Activated CD4-positive, alpha-beta memory T cell treated with anti-CD3 and anti-CD28 coated beads, Interleukin-2, amount 10 ng/mL, durations not matched to agents 7 days and 5 days (primary cell): ENCODE measurements at regions not wholly inside any gene's neighbourhood (a gene's known extent, or its start where the extent isn't known, plus 50 kb on each side); places are given as distances from the start of the nearest gene placed in this dataset.
"Not testable (repeated sequence)": the region's sequence is repeated elsewhere in the genome, so short reads cannot be mapped to it uniquely, and the experiment has no call there.

Source experiments
- CTCF ChIA-PET: fragments of 350-600 bp; sonication (Branson Sonifier 250); formaldehyde crosslinking; loops from one replicate; lab custom pipeline; 2021; ENCODE audit warnings: antibody characterized with exemption, inconsistent platforms; lab: Charles Lee
- POLR2A ChIA-PET: fragments of 350-600 bp; sonication (Branson Sonifier 250); formaldehyde crosslinking; loops from one replicate; lab custom pipeline; 2021; ENCODE audit warnings: antibody characterized with exemption; lab: Charles Lee
- DNase-seq: peaks from one replicate; pipeline ENCODE4 v3.0.0-alpha.2; 2020
- H3K27ac Mint-ChIP-seq: one replicate; pipeline ENCODE4 v1.8.0; 2021; ENCODE audit warnings: mild to moderate bottlenecking, mixed read lengths
- H3K27me3 Mint-ChIP-seq: one replicate; pipeline ENCODE4 v1.8.0; 2021; ENCODE audit warnings: mixed read lengths
- H3K36me3 Mint-ChIP-seq: one replicate; pipeline ENCODE4 v1.8.0; 2021; ENCODE audit warnings: low read depth, mixed read lengths
- H3K4me1 Mint-ChIP-seq: one replicate; pipeline ENCODE4 v1.8.0; 2021; ENCODE audit warnings: mixed read lengths
- H3K4me3 Mint-ChIP-seq: one replicate; pipeline ENCODE4 v1.8.0; 2021; ENCODE audit warnings: mild to moderate bottlenecking, mixed read lengths
- H3K9me3 Mint-ChIP-seq: one replicate; pipeline ENCODE4 v1.8.0; 2021; ENCODE audit warnings: mixed read lengths

DNA sequence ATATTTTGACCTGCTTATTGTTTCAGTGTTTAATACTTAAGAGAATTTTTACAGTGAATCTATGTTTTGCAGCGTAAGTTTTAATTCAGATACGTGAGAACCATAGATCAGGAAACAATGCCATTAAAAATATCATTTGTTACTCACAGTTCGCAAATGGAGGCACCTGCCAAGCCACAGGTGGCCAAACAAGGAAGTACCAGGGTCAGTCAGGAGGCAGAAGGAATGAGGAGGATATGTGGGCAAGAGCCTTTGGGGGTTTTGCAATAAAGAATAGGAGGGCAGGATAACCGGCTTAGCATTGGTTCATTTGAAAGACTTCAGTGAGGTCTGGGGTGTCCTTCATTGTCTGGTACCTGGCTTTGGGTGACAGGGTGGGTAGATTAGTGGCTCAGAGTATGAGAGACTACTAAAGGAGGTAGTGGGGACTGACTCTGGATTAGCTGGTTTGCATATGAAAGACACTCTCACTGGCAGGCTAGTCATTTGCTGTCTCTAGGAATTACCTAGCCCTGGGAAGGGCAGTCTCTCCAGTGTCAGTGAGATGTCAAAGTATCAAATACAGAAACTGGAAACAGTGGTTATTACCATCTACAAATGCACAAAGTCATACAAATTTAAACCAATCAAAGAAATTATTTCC, 132.2 kb upstream of the CAV2 start:
- peaks cover 15% of the 10 kb centered on the region for H3K27me3 Mint-ChIP-seq
- H3K4me3 Mint-ChIP-seq: no peak overlapping the region
- no peaks in the 10 kb centered on the region for H3K9me3 Mint-ChIP-seq
- no peak overlapping the region for H3K27ac Mint-ChIP-seq
- H3K4me1 Mint-ChIP-seq: no peaks in the 10 kb centered on the region
- ChIA-PET POLR2A (no interaction called here), CTCF (no interaction called here)
- DNase-seq: no peak
- no peaks in the 10 kb centered on the region for H3K36me3 Mint-ChIP-seq

DNA sequence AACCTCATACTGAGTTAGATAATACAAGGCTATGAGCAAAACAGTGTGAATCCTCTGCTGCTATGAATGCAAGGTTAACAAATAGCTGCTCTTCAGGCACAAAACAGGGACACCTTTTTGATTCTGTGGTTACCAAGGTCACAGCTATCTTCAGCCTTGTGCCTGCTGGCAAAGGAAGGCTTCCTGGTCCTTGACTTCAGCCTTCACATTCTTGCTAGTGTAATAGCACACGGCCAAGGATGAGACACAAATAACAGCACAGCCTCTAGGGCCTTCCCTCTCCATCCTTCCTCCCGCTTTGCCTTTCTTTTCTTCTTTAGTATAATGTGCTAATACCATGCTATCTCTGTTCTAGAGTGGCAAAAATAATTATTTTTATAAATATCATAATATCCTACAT, 130.6 kb upstream of the CAV2 start:
- Mint-ChIP-seq H3K27me3 (peaks cover 10% of the 10 kb centered on the region), H3K4me1 (no peaks in the 10 kb centered on the region), H3K4me3 (no peak overlapping the region), H3K36me3 (no peaks in the 10 kb centered on the region), H3K9me3 (no peaks in the 10 kb centered on the region), H3K27ac (no peak overlapping the region)
- no peak for DNase-seq
- ChIA-PET CTCF (no interaction called here), POLR2A (no interaction called here)

DNA sequence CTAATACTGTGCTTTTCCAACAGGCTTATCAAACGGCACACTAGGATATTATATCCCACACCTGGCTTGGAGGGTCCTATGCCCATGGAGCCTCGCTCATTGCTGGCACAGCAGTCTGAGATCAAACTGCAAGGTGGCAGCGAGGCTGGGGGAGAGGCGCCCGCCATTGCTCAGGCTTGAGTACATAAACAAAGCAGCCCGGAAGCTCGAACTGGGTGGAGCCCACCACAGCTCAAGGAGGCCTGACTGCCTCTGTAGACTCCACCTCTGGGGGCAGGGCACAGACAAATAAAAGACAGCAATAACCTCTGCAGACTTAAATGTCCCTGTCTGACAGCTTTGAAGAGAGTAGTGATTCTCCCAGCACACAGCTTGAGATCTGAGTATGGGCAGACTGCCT, 128.0 kb upstream of the CAV2 start:
- H3K27me3 Mint-ChIP-seq, POLR2A ChIA-PET, H3K4me1 Mint-ChIP-seq, CTCF ChIA-PET, H3K36me3 Mint-ChIP-seq, H3K9me3 Mint-ChIP-seq, DNase-seq, H3K4me3 Mint-ChIP-seq, H3K27ac Mint-ChIP-seq: not testable (repeated sequence)

DNA sequence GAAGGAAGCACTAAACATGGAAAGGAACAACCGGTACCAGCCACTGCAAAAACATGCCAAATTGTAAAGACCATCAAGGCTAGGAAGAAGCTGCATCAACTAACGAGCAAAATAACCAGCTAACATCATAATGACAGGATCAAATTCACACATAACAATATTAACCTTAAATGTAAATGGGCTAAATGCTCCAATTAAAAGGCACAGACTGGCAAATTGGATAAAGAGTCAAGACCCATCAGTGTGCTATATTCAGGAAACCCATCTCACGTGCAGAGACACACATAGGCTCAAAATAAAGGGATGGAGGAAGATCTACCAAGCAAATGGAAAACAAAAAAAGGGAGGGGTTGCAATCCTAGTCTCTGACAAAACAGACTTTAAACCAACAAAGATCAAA, 126.3 kb upstream of the CAV2 start:
- H3K27me3 Mint-ChIP-seq, H3K9me3 Mint-ChIP-seq, CTCF ChIA-PET, POLR2A ChIA-PET, H3K4me3 Mint-ChIP-seq, H3K27ac Mint-ChIP-seq, H3K4me1 Mint-ChIP-seq, DNase-seq, H3K36me3 Mint-ChIP-seq: not testable (repeated sequence)

DNA sequence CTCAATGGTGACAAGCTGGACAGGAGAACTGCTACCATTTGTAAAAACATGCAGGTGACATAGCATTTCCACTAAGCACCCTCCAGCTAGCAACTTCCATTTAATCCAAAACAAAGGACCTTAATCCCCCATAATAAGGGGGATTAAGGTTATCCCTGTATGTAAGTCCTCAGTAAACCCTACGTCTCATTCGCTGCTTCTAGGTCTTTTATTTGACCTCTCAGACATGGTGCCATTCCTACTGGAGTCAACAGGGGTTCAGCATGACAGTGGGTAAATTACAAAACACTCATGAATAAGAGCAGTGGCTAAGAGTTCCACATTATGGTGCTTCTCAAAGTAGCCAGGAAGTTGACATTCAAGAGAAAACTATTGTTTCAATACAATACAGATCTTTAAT, 121.8 kb upstream of the CAV2 start:
- Mint-ChIP-seq H3K27ac (no peak overlapping the region), H3K36me3 (no peaks in the 10 kb centered on the region), H3K27me3 (peaks cover 2% of the 10 kb centered on the region), H3K4me1 (no peaks in the 10 kb centered on the region), H3K4me3 (no peak overlapping the region), H3K9me3 (no peaks in the 10 kb centered on the region)
- POLR2A ChIA-PET: no interaction called here
- CTCF ChIA-PET: no interaction called here
- no peak for DNase-seq

DNA sequence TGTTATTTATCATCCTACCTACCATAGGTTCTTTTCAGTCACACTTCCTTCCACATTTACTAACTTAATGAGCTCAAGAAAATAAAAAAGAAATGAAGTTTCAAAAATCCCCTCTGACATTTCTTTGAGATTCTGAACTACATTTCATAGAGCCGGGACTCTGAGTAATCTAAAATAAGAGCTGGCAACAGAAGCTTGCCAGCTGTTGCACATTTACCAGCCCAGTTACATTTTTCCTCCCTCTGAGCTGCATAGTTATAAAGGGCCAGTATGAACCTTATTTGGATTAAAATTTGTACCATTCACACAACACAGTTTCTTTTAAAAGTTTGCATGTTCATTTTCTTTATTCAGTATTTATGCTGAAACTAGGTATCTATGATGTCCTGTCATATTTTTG, 119.5 kb upstream of the CAV2 start:
- Mint-ChIP-seq H3K36me3 (no peaks in the 10 kb centered on the region), H3K27ac (no peak overlapping the region), H3K4me1 (no peaks in the 10 kb centered on the region), H3K9me3 (no peaks in the 10 kb centered on the region), H3K27me3 (peaks cover 4% of the 10 kb centered on the region), H3K4me3 (no peak overlapping the region)
- no peak for DNase-seq
- POLR2A ChIA-PET: no interaction called here
- CTCF ChIA-PET: no interaction called here

DNA sequence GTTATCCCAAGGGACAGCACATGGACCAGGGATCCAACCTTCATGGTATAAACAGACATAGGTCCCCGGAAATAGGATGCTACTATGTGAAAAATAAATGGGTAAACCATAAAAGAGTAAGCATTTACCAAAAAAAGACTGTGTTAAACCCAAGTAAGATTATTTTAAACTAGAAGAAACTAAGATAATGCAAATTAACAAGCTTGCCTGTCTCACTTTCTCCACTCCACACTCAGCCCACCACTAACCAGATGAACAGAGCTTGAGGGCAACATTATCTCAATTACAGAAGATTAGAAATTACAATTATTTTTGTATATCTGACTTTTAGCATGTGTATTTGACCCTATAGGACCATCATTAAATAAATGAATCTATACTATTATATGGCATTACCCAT, 117.2 kb upstream of the CAV2 start:
- Mint-ChIP-seq H3K36me3 (no peaks in the 10 kb centered on the region), H3K9me3 (no peaks in the 10 kb centered on the region)
- POLR2A ChIA-PET: no interaction called here

DNA sequence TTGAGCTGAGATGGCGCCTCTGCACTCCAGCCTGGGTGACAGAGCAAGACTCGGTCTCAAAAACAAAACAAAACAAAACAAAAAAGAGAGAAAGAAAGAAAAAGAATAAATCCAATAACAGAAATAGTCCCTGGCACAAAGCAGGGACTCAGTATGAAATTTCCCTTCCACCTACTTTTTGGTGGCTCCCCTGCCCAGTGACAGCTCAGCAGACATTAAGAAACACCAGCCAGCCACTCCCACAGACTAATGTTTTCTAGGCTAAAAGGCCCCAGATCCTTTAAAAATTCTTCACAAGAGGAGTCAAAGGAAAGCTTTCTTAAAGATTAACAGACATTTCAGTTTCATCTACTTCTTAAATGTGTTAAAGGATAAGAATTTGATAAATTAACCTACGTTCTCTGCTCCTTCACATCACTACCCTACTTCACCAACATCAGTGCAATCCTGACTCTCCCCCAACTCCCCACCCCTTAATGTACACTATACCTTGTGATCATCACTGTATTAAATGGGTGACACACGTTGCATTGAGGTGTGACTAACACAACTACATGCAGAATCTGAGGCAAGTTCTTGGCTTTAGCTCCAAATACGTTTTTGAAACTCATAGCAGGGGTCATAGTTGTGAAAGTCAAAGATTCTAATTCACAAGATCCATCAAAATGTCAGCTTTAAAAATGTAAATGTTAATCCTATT, 114.5 kb upstream of the CAV2 start:
- POLR2A ChIA-PET: no interaction called here
- no peak overlapping the region for H3K27ac Mint-ChIP-seq

More for the DNA sequence above, 117.2 kb upstream of the CAV2 start:
- Mint-ChIP-seq H3K4me1 (no peaks in the 10 kb centered on the region), H3K27ac (no peak overlapping the region), H3K4me3 (no peak overlapping the region), H3K27me3 (peaks cover 6% of the 10 kb centered on the region)
- CTCF ChIA-PET: no interaction called here
- no peak for DNase-seq

DNA sequence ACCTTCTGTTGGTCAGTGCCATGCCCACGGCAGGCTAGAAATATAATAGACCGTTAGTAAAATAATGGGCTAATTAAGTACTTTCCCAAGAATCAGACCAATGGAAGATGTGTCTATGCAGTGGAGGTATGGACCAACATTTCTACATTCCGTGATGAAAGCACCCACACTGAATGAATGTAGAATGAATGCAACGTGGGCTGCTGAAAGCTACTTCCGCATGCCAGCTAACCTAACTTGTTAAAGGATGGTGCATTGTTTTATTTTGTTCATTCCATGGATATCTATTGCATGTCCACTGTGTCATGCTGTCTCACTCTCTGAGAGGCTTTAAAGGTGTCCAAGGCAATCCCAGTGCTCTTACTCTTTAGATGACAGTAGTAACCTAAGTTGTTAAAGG, 112.9 kb upstream of the CAV2 start:
- no peaks in the 10 kb centered on the region for H3K9me3 Mint-ChIP-seq
- no peak overlapping the region for H3K4me3 Mint-ChIP-seq
- peaks cover 5% of the 10 kb centered on the region for H3K27me3 Mint-ChIP-seq
- ChIA-PET CTCF (no interaction called here), POLR2A (no interaction called here)
- no peak overlapping the region for H3K27ac Mint-ChIP-seq
- H3K36me3 Mint-ChIP-seq: no peaks in the 10 kb centered on the region
- no peaks in the 10 kb centered on the region for H3K4me1 Mint-ChIP-seq
- no peak for DNase-seq

More for the DNA sequence above, 114.5 kb upstream of the CAV2 start:
- H3K36me3 Mint-ChIP-seq: no peaks in the 10 kb centered on the region
- CTCF ChIA-PET: no interaction called here
- H3K4me3 Mint-ChIP-seq: no peak overlapping the region
- peaks cover 6% of the 10 kb centered on the region for H3K27me3 Mint-ChIP-seq
- H3K9me3 Mint-ChIP-seq: no peaks in the 10 kb centered on the region
- H3K4me1 Mint-ChIP-seq: no peaks in the 10 kb centered on the region
- no peak for DNase-seq

DNA sequence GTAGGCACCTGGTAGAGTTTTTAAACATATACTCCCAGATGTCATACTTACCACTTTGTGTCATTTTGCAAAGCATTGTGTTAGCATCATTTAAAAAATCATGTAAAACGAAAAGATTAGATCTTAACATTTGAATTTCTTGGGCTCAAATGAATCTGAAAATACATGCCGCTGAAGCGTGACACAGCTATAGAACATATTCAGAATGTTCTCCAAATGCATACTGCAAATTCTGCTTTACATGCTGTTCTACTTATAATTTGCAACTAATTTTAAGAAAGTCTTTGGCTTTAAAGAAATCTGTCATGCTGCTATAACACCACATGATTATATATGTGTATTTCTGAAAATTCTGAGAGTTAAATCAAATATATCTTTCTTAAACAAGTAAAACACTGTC, 109.2 kb upstream of the CAV2 start:
- Mint-ChIP-seq H3K9me3 (no peaks in the 10 kb centered on the region), H3K27ac (no peak overlapping the region), H3K27me3 (peaks cover 14% of the 10 kb centered on the region), H3K4me1 (no peaks in the 10 kb centered on the region), H3K4me3 (no peak overlapping the region), H3K36me3 (no peaks in the 10 kb centered on the region)
- CTCF ChIA-PET: no interaction called here
- DNase-seq: no peak
- POLR2A ChIA-PET: no interaction called here

DNA sequence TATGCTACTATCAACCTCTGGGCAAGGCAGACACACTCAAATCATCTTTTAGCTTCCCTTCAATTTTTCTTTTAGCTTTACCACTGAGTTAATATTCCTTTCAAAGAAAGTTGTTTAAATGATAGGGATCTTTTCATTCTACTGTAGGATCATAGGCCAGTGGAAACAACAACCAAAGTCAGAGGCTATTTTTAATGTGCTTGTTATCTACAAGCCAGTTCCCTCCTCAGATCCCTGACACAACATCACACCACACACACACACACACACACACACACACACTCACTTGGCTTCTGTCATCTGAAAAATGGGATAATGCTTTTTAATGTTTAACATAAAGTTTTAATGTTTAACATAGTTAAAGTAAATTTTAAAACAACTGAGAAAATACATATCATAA, 106.7 kb upstream of the CAV2 start:
- Mint-ChIP-seq H3K9me3 (no peaks in the 10 kb centered on the region), H3K27ac (no peak overlapping the region), H3K27me3 (peaks cover 12% of the 10 kb centered on the region), H3K4me1 (no peaks in the 10 kb centered on the region), H3K4me3 (no peak overlapping the region), H3K36me3 (no peaks in the 10 kb centered on the region)
- POLR2A ChIA-PET: no interaction called here
- DNase-seq: no peak
- CTCF ChIA-PET: no interaction called here

DNA sequence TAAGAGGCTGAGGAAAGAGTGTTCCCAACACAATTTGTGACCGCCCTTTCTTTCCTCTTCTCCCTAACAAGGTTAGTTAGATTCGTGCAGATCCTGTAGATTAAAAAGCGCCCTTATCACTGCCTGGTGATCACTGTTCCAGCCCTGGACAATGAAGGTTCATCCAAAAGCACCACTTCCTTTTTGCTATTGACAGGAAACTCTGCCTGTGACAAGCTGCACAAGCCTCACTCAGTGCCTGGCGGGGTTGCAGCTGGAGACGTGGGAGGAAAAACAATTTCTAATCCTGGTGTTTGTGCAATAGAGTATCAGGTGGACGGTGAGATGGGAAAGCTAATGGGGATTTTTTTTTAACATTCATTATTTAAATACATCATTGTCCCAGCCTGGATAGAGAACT, 105.9 kb upstream of the CAV2 start:
- DNase-seq: no peak
- CTCF ChIA-PET: no interaction called here
- H3K4me3 Mint-ChIP-seq: no peak overlapping the region
- H3K27ac Mint-ChIP-seq: no peak overlapping the region
- H3K36me3 Mint-ChIP-seq: no peaks in the 10 kb centered on the region
- peaks cover 12% of the 10 kb centered on the region for H3K27me3 Mint-ChIP-seq
- H3K9me3 Mint-ChIP-seq: no peaks in the 10 kb centered on the region
- POLR2A ChIA-PET: no interaction called here
- H3K4me1 Mint-ChIP-seq: no peaks in the 10 kb centered on the region

DNA sequence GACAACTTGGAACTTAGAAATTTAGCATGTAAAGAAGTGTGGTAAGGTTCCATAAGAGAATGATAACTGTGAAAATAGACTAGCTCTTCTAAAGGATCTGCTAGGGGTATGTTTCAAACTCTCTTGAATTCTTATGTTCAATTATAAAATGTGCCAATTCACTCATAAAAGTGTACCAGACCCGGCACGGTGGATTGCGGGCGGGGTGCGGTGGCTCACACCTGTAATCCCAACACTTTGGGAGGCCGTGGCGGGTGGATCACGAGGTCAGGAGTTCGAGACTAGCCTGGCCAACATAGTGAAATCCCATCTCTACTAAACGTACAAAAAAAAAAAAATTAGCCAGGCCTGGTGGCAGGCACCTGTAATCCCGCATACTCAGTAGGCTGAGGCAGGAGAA, 105.4 kb upstream of the CAV2 start:
- Mint-ChIP-seq H3K4me3 (no peak overlapping the region), H3K27me3 (peaks cover 14% of the 10 kb centered on the region), H3K36me3 (no peaks in the 10 kb centered on the region), H3K27ac (no peak overlapping the region), H3K9me3 (no peaks in the 10 kb centered on the region), H3K4me1 (no peaks in the 10 kb centered on the region)
- POLR2A ChIA-PET: no interaction called here
- DNase-seq: no peak
- CTCF ChIA-PET: no interaction called here

DNA sequence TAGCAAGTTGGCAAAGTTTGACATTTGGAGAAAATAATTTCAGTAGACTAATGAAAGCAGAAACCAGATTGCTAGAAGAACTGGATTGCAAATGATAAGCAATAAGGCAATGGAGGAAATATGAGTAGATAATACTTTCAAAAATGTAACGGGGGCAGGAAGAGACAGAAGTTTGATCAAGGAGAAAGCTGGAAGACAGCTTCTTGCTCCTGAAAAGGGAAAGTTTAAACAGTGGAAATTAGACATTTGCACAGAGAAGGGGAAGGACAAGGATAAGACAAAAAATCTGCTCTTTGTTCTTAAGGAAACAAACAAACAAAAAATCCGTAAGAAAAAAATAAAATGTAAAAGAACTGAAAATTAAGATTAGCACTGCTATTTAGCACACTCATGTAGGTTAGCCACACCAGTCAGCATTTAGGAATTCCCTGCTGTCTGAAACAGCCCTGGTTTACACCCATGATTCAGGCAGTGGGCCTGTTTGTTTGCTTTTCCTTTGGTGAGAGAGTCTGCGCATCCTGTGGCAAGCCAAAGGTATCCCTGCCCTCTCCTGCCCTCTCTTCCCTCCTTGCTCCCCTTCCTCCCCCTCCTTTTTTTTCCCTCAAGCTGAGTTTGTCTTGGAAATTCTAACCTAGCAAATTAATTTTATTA, 104.3 kb upstream of the CAV2 start:
- Mint-ChIP-seq H3K4me3 (no peak overlapping the region), H3K36me3 (no peaks in the 10 kb centered on the region), H3K9me3 (no peaks in the 10 kb centered on the region), H3K27me3 (peaks cover 14% of the 10 kb centered on the region), H3K4me1 (no peaks in the 10 kb centered on the region), H3K27ac (no peak overlapping the region)
- ChIA-PET CTCF (no interaction called here), POLR2A (no interaction called here)
- no peak for DNase-seq
